Activated B cell treated with CpG ODN at 0.5 μM for 24 hours (primary cell): ENCODE measurements at regions not wholly inside any gene's neighbourhood (a gene's known extent, or its start where the extent isn't known, plus 50 kb on each side); places are given as distances from the start of the nearest gene placed in this dataset.

Source experiments
- ATAC-seq: fragments of 200-7000 bp; cut with Tn5 transposase; one replicate; pipeline ENCODE4 v1.10.0; 2021; ENCODE audit warnings: low read depth, mild to moderate bottlenecking, moderate library complexity
- CTCF ChIA-PET: fragments of 350-600 bp; sonication (Branson Sonifier 250); formaldehyde crosslinking; loops from one replicate; lab custom pipeline; 2021; ENCODE audit warnings: antibody characterized with exemption; lab: Charles Lee
- POLR2A ChIA-PET: fragments of 350-600 bp; sonication (Branson Sonifier 250); formaldehyde crosslinking; loops from one replicate; lab custom pipeline; 2021; ENCODE audit warnings: antibody characterized with exemption; lab: Charles Lee
- DNase-seq: peaks from one replicate; pipeline ENCODE4 v3.0.0; 2022
- H3K27ac Mint-ChIP-seq: one replicate; pipeline ENCODE4 v1.8.0; 2020; ENCODE audit warnings: mixed read lengths
- H3K27me3 Mint-ChIP-seq: one replicate; pipeline ENCODE4 v1.8.0; 2021; ENCODE audit warnings: mixed read lengths
- H3K36me3 Mint-ChIP-seq: one replicate; pipeline ENCODE4 v1.8.0; 2021; ENCODE audit warnings: low read depth, mixed read lengths
- H3K4me1 Mint-ChIP-seq: one replicate; pipeline ENCODE4 v1.8.0; 2021; ENCODE audit warnings: mixed read lengths
- H3K4me3 Mint-ChIP-seq: one replicate; pipeline ENCODE4 v1.8.0; 2020; ENCODE audit warnings: mild to moderate bottlenecking, mixed read lengths
- H3K9me3 Mint-ChIP-seq: one replicate; pipeline ENCODE4 v1.8.0; 2020; ENCODE audit warnings: mixed read lengths
- intact Hi-C: fragments of 100-400 bp; cut with micrococcal nuclease; formaldehyde crosslinking; loops from one replicate; pipeline ENCODE4 v1.15.1; 2024
- TF ChIP-seq, protein P1 (sequence below): fragments of 200-600 bp; IDR thresholded peaks from one replicate; pipeline ENCODE4 v1.8.0; 2022; ENCODE audit warnings: antibody characterized with exemption, mild to moderate bottlenecking

DNA sequence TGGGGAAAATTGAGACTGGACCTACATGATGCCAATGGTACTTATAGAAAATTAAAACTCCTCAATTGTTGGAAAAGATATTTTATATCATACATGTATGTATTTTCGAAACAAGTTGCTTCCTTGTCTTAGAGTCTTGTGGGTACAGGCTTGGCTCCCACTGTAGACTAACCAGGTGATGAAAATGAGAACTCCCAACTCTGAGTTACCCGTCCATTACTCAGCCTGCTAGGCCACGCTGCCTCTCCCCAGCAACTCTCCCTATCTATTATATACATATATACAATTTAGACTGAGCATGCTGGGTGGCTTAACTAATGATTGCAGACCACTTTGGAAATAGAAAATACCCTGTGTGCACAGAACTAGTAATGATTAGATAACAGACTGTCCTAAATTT lies 628.7 kb downstream of the LMO4 start:
- H3K4me1 Mint-ChIP-seq = peaks cover 8% of the 10 kb centered on the region
- no peak overlapping the region for H3K27ac Mint-ChIP-seq
- intact Hi-C loops = loop anchor here (1.0 to 10.0 kb wide), 2 partner anchors 463 to 826 kb away; no protein-coding TSS in a partner anchor
- no peaks in the 10 kb centered on the region for H3K9me3 Mint-ChIP-seq
- POLR2A ChIA-PET = no interaction called here
- H3K36me3 Mint-ChIP-seq = no peaks in the 10 kb centered on the region
- no peak overlapping the region for H3K4me3 Mint-ChIP-seq
- DNase-seq (no peak), ATAC-seq (no peak)
- CTCF ChIA-PET = no interaction called here
- no peaks in the 10 kb centered on the region for H3K27me3 Mint-ChIP-seq
- TF ChIP-seq, protein P1, sequence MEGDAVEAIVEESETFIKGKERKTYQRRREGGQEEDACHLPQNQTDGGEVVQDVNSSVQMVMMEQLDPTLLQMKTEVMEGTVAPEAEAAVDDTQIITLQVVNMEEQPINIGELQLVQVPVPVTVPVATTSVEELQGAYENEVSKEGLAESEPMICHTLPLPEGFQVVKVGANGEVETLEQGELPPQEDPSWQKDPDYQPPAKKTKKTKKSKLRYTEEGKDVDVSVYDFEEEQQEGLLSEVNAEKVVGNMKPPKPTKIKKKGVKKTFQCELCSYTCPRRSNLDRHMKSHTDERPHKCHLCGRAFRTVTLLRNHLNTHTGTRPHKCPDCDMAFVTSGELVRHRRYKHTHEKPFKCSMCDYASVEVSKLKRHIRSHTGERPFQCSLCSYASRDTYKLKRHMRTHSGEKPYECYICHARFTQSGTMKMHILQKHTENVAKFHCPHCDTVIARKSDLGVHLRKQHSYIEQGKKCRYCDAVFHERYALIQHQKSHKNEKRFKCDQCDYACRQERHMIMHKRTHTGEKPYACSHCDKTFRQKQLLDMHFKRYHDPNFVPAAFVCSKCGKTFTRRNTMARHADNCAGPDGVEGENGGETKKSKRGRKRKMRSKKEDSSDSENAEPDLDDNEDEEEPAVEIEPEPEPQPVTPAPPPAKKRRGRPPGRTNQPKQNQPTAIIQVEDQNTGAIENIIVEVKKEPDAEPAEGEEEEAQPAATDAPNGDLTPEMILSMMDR = no peak

DNA sequence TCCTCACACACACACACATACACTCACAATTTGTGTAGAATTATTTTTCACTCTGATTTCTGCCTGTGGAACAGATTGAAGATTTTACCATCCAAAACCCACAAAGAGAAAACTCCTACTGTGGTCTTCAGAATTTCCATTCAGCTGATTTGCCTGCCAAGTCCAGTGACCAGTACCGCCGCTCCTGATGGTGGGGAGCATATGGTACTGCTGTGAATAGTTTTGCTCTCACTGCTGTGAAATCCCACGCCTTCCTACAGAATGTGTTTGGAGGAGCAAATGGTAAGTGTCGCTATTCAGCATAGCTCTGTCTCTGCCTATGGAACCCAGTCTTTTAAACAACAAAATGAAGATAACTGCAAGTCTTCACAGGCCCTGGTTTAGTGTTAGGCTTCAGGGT lies 629.5 kb downstream of the LMO4 start:
- Mint-ChIP-seq H3K27me3 (no peaks in the 10 kb centered on the region), H3K9me3 (no peaks in the 10 kb centered on the region), H3K36me3 (no peaks in the 10 kb centered on the region), H3K27ac (no peak overlapping the region), H3K4me1 (peaks cover 6% of the 10 kb centered on the region), H3K4me3 (no peak overlapping the region)
- no peak for ATAC-seq
- POLR2A ChIA-PET = no interaction called here
- TF ChIP-seq, protein P1 = no peak
- intact Hi-C loops = loop anchor here (10.0 kb wide), 1 partner anchor 463 kb away; no protein-coding TSS in a partner anchor
- no peak for DNase-seq
- CTCF ChIA-PET = no interaction called here

DNA sequence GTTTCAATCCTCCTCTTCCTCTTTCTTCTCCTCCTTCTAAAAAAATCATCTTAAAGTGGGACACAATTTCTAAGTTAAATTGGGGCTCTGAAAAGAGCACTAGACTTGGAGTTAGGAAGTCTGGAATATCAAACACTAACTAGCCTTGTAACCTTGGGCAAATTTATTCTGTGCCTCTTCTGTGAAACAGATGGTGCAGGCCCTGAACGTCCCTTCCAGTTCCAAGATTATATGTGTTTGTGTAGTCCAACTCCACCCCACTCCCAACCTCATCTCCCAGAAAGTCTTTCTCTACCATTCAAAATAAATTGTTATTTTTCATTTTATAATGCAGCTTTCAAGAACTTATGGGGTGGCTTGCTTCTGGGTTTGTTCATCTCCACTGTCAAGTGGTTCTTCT lies 630.0 kb downstream of the LMO4 start:
- DNase-seq = no peak
- H3K27me3 Mint-ChIP-seq = peaks cover 2% of the 10 kb centered on the region
- ATAC-seq = no peak
- peaks cover 2% of the 10 kb centered on the region for H3K4me1 Mint-ChIP-seq
- ChIA-PET POLR2A (no interaction called here), CTCF (no interaction called here)
- TF ChIP-seq, protein P1 = no peak
- H3K4me3 Mint-ChIP-seq = no peak overlapping the region
- H3K27ac Mint-ChIP-seq = no peak overlapping the region
- no peaks in the 10 kb centered on the region for H3K36me3 Mint-ChIP-seq
- H3K9me3 Mint-ChIP-seq = no peaks in the 10 kb centered on the region
- intact Hi-C loops = loop anchor here (10.0 kb wide), 1 partner anchor 464 kb away; no protein-coding TSS in a partner anchor

DNA sequence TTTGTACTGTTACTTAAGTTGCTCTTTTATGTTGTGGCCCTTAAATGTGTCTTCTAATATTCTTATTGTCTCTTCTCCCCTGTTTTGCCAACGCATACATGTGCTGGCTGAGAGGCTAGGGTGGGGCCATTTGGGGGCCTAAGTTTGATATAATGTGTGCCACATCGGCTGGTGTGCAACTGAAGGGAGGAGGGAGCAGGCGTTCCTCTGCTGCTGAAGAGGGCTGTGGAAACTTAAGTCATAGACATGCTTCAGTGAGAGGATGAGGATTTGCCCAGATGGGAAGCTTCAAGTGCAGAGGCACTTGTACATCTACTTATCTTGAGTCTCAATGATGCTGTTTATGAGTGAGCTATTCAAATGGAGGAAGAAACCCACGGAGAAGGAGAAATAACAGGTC lies 630.6 kb downstream of the LMO4 start:
- Mint-ChIP-seq H3K4me3 (no peak overlapping the region), H3K4me1 (no peaks in the 10 kb centered on the region), H3K27me3 (peaks cover 2% of the 10 kb centered on the region), H3K9me3 (no peaks in the 10 kb centered on the region), H3K36me3 (no peaks in the 10 kb centered on the region), H3K27ac (no peak overlapping the region)
- intact Hi-C loops = loop anchor here (10.0 kb wide), 1 partner anchor 464 kb away; no protein-coding TSS in a partner anchor
- TF ChIP-seq, protein P1 = no peak
- DNase-seq (no peak), ATAC-seq (no peak)
- POLR2A ChIA-PET = no interaction called here
- CTCF ChIA-PET = no interaction called here

DNA sequence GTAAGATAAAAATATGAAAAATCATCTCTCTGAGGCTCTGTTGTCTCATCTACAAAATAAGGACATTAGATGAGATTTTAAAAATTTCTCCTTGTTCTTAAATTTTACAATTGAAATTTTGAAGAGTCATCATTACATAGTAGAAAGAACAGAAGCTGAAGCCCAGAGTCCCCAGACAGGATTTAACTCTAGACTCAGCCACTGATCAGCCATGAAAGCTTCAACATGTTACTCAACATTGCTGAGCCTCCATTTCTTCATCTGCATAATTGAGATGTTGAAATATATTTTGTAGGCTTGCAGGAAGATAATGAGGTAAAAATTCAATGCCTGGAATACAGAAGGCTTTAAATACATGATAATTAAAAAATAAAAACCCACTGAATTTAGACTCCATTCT lies 633.3 kb downstream of the LMO4 start:
- Mint-ChIP-seq H3K36me3 (no peaks in the 10 kb centered on the region), H3K27me3 (peaks cover 2% of the 10 kb centered on the region), H3K4me3 (no peak overlapping the region), H3K4me1 (no peaks in the 10 kb centered on the region), H3K27ac (no peak overlapping the region), H3K9me3 (no peaks in the 10 kb centered on the region)
- ChIA-PET POLR2A (no interaction called here), CTCF (interaction anchor here (2.5 kb wide), 1 partner anchor 8 kb away, joined by 8 read pairs; no protein-coding TSS in a partner anchor)
- intact Hi-C loops = no loop called here
- TF ChIP-seq, protein P1 = no peak
- ATAC-seq (no peak), DNase-seq (no peak)
